Left hindlimb (tissue), 1 donor: ENCODE measurements at regions not wholly inside any gene's neighbourhood (a gene's known extent, or its start where the extent isn't known, plus 50 kb on each side); places are given as distances from the start of the nearest gene placed in this dataset.
"Not testable (repeated sequence)": the region's sequence is repeated elsewhere in the genome, so short reads cannot be mapped to it uniquely, and the experiment has no call there.

Experiments
- DNase-seq: peaks from one replicate; pipeline ENCODE4 v3.0.0-alpha.2; 2018

DNA sequence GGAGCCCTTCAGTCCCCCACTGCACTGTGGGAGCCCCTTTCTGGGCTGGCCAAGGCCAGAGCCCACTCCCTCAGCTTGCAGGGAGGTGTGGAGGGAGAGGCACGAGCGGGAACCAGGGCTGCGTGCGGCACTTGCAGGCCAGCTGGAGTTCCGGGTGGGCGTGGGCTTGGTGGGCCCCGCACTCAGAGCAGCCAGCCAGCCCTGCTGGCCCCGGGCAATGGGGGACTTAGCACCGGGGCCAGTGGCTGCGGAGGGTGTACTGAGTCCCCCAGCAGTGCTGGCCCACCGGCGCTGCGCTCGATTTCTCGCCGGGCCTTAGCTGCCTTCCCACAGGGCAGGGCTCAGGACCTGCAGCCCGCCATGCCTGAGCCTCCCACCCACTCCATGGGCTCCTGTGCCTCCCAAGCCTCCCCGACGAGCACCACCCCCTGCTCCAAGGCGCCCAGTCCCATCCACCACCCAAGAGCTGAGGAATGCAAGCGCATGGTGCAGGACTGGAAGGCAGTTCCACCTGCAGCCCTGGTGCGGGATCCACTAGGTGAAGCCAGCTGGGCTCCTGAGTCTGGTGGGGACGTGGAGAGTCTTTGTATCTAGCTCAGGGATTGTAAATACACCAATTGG, 776.2 kb downstream of the KCTD8 start:
- not testable (repeated sequence) for DNase-seq

DNA sequence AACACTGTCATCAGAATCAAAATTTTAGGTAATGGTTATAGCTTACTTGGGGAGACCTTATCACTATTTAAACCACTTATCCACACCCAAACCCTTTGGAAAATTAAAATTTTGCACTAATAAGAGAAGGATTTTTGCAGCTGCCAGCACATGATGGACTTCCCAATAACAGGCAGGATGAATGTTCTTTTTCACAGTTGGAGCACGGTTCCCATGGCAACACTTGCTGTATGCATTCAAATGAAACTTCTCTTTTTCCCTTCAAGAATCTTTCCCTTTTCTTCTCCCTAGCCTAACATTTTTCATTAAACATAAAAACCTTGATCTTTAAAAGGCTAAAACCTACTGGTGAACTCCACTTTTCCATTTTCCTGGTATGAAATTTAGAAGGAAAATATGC, 768.2 kb downstream of the KCTD8 start:
- DNase-seq: no peak

DNA sequence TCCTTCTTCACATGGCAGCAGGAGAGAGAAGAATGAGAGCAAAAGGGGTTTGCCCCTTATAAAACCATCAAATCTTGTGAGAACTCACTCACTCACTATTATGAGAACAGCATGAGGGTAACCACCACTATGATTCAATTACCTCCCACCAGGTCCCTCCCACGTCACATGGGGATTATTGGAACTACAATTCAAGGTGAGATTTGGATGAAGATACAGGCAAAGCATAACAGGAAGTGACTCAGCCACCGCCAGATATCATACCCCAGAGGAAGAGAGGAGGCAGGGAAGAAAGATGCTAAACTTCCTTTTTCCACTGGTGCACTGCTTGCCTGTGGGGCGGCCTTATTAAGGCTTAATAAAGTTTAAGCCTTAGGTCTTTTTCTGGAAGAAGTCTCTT, 766.1 kb downstream of the KCTD8 start:
- no peak for DNase-seq

DNA sequence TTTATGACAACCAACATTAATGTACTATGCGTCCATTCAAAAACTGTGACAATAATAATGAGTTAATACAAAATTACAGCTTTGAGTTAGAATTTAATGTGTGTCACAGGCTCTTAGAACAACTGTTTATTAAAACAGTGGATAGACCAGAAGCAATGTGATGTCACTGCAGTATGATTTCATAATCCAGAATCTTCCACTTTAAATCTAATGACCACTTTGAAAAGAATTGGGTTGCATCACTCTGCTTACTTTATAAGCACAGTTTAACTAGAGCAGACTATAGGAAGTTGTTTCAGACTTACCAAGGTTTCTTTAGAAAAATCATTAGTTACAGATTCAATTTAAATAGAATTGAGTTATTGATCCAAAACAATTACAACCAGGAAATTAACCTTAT, 758.5 kb downstream of the KCTD8 start:
- no peak for DNase-seq

DNA sequence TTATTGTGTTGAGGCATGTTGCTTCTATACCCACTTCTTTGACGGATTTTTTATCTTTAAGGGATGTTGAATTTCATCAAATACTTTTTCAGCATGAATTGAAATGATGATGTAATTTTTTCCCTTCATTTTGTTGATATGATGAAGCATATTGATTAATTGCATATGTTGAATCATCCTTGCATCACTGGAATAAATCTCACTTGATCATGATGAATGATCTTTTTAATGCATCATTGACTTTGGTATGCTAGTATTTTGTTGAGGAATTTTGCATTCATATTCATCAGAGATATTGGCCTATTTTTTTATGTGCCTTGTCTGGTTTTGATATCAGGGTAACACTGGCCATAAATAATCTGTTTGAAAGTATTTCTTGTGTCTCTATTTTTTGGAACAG, 754.7 kb downstream of the KCTD8 start:
- no peak for DNase-seq

DNA sequence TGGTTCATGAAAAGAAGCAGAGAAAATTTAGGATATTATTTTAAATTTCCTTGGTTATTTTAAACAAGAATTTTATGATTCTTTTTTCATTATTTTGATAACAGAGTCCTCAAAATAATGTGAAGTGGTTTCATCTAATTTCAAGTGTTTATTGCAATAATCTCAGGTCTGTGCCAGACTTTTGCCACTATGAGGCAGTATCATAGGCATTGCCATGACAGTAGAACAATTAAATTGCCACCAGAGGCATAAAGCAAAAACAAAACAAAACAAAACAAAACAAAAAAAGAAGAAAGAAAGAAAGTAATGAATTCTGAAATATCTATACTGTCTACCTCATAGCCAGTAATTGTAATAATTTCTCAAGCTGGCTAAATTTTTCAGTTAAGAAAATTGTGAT, 739.2 kb downstream of the KCTD8 start:
- DNase-seq: no peak

DNA sequence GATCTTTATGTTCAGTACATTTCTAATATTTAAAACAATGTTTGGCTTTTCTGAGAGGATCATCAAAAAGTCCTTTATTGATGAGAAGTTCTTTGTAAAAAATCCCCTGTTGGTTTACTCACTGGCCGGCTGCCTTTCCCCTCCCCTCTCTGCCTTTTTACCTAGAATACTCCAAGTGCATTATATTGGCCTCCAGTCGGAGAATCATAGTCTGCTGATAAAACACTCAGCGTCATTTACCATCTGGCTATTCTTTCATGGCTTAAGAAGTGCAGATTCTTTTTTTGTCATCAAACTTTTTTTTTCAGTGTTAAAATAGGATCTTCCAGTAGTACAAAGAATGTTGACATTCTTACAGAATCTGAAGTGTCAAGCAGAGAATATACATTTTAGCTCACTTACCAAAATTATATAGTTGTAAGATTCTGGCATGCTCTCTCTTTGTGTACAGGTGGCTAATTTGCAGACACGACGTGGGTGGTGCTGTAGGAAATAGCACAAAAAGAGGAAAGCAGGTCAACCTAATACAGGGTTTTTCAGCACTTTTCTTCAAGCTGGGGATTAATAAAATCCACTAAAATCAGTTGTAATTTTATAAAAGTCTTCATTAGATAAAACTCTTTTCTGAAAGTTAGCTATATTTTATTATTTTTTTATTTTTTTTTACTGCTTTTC, 731.8 kb downstream of the KCTD8 start:
- DNase-seq: no peak

DNA sequence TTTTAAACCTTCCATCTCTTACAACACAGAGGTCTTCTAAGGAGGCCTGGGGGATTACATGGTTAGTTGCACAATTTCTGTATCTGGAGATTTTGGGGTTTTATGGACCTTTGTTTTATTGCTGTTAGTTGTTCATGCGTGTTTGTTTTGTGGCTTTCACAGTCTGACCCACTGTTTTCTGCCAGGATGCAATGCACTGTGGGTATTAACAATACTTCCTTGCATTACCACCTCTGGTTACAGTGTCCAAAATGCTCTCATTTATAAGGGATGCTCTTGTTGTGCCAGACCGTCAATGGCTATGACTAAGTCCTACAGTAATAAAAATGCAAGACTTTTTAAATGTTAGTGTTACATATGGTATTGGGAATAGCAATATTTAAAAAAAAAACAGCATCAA, 730.2 kb downstream of the KCTD8 start:
- no peak for DNase-seq

DNA sequence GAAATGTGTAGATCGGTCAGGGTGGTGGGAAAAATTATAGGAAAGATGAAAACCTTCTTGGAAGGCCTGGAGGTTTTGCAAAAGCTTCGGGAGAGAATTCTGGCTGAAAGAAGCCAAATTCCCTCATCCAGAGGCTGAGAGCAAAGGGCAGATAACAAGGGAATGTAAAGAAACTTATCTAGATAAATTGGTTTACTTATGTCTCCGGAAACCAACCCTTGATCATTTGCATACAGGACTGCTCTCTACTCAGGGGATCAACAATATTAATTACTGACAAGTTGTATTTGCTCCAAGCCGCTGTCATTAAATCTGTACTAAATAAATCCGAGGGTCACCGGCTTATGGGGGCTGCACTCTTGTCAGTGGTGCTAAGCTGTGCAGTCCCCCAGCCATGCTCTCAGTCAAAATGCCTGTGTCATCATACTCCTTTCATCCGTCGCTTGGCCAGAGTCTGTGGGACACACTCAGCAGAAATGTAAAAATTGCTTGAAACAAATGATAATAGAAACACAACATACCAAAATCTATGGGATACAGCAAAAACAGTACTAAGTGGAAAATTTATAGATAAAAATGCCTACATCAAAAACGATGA, 715.7 kb downstream of the KCTD8 start:
- DNase-seq: no peak

DNA sequence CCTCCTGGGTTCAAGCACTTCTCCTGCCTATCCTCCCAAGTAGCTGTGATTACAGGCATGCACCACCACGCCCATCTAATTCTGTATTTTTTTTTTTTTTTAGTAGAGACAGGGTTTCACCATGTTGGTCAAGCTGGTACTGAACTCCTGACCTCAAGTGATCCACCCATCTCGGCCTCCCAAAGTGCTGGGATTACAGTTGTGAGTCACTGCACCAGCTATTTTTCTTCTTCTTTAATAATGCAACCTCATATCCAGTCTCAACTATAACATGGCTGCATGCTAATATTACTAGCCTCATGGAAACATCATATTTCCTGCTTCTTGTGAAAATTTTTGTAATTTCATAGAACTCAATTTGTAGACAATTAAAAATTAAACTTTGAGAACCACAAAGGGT, 706.5 kb downstream of the KCTD8 start:
- no peak for DNase-seq

DNA sequence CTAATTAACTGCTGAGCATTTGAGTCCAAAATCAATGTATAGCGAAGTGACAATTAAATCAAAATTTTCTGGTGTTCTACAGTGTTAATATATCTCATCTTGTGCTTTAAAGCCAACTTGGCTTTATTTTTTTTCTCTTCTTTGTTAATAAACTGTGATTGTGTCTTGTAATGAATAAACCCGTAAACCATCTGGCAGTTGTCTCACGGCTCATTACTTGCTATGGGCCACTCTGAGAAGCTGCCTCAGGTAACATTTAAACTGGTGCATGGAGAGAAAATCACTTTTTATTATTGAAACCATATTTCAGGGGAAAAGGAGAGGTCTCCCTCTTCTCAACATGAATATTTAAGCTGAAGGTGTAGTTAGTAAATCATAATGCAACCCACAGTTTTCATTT, 694.0 kb downstream of the KCTD8 start:
- no peak for DNase-seq

DNA sequence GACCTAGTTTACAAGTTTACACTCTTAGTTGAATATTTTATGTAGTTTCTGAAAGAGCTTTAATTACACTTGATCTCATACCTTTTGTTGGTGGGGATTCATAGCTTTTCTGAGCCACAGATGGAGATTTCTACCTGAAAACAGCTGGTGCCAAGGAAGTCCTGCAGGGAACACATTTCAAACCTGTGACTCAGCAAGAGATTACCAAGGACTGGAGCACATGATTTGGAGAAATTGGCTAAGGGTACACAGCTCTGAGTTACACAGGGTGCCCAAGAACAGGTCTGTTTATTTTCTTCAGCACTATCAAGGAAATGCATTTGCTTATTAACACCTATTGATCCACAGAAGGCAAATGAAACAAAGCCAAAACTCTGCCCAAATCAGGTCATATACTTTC, 691.5 kb downstream of the KCTD8 start:
- no peak for DNase-seq

DNA sequence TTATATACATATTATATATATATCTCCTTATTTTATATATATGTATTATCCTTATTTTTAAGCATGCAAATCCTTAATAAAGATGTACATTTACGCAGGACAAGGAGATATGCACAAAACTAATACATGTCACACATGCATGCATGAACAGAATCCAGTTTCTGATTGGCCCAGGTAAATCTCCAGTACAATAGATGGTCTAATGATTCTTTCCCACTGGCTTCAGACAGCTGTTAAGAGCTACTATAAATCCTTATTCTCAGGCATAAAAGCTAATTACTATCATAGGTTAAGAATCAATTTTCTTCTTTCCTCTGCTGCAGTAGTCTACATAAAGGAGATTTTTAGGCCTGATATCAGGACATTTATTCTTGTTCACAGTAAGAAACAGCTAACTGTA, 689.8 kb downstream of the KCTD8 start:
- DNase-seq: no peak

DNA sequence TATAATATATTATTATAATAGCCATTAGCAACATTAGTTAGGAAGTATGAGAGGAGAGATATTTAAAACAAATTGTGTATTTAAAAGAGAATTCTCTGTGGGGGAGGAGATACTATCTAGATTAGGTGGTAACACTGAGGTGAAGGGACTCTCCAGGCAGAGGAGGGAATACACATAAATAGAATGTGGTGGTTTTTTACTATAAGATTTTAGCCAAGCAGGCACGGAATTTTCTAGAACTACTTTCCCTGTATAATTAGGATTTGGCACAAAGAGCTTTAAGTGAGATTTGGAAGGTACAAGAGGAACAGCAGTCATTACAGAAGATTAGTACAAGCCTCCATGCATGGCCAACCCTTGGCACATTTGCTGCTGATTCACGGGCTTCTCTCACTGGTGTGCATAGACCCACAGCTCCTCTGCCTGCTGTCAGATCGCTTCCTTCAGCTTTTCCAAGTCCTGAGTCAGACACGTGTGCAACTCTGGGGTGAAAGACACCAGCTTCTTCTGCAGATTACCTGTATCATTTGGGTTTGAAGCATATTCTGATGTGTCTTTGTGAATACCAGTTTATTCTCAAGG, 685.5 kb downstream of the KCTD8 start:
- DNase-seq: no peak

DNA sequence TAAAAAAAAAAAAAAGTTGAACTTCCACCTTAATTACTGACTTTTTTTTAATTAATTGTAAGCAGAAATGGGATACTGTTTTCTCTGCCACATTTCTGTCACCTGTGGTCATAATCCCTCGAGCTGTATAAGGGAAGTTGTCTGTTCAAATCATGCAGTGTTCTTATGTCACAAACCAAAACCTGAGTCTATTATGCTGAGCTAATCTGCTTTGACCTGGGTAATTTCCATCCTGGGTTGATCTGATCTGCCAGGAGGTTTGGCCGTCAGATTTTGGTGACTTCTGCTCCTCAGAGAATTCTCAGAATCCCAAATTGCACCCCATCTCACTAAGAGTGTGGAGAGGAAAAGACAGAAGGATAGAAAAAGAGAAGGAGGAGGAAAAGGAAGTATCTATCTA, 683.1 kb downstream of the KCTD8 start:
- DNase-seq: no peak

DNA sequence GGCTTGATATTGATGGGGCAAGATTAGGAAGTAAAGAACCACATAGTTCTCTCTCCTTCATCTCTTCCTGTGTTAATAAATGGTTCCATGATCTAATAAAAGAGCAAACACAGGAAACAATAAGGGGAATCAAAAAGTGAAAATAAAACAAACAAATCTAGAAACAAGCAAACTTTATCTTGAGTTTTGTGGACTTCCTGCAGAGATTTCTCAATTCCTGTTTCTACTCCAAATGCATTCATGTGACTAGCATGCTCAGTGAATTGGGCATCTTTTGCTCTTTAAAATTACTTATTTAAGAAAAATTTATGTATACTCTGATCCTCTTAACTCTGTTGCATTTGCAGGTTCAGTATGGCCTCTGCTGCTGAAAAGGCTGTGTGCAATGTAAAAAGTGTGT, 682.0 kb downstream of the KCTD8 start:
- DNase-seq: no peak

DNA sequence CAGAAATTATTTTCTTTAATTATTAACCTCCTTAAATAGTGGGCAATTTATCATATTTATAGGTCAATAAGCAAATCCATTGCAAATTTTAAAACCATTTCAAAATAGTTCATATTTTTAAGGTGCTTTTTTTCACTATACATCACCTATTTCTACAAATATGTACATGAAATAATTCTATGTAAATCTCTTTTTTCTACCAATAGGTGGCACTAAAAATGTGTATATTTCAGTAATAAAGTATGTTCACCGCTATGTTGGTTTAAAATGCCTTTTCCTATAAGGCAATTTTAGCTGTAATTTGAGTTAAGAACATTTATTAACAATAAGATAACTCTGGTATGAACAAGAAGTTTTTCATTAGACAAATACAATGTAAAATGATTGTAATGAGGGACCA, 672.2 kb downstream of the KCTD8 start:
- DNase-seq: no peak

DNA sequence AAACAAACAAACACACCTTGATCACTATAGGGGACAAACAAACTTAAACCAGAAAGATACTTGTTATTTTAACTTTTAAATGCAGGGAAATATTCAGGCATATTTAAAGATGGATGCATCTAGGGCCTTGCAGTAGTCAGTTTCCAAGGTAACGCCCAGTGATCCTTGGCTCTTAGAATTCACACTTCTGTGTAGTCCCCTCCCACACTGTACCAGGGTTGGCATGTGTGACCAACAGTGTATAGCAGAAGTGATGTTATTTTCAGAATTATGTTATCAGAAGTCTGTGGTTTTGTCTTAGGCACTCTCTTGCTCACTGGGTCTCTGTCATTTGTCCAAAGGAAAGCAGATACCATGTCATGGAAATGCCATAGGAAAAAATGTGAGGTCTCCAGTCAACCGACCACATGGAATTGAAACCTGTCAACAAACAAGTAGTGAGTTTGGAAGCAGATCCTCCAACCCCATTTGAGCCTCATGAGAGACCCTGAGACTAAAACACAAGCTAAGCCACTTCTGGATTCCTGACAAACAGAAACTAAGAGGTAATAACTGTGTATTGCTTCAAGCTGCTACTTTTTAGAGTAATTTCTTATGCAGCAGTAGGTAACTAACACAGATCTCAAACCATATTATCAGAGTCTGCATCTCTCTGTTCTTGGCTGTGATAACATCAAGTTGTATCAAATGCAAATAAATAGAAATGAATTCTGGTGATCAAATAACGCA, 670.3 kb downstream of the KCTD8 start:
- DNase-seq: no peak

DNA sequence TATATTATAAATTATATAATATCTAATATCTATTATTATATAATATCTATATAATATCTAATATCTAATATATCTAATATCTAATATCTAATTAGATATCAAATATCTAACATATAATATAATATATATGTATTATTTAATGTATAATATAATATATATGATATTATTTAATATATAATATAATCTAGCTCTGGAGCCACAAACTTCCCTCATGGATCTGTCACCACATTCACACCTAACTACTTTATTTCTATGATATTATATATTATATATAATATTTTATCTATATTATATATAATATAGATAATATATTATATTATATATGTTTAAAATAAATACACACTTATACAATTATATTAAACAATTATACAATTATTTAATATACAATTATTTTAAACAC, 667.5 kb downstream of the KCTD8 start:
- DNase-seq: no peak

DNA sequence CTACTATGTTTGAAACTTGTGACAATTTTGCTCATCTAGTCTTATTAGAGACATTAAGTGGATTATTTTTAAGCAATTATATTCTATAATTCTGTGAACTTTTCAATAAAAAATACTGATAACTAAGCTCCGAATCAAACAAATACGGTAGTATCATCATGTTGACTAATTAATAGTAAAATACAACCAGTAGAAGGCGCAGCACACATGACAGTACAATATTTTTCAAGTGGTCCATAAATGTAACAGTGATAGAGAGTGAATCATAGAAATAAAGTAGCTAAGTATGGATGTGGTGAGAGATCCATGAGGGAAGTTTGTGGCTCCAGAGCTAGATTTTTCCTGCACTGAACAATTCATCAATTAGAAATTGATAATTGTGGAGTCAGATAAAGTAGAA, 666.2 kb downstream of the KCTD8 start:
- no peak for DNase-seq

DNA sequence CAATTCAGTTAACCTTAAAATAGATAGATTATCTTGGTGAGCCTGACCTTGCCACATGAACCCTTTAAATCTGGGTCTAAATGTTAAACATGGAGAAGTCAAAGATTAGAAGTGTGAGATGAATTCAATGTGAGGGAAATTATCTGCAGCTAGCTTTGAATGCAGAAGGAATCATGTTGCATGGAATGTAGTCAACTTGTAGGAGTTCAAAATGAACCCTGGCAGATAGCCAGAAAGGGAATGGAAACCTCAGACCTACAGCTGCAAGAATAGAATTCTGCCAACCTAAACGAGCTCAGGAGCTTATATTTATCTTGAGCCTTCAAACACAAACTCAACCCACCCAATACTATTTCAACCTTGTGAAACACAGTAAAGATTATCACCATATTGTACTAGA, 632.5 kb downstream of the KCTD8 start:
- no peak for DNase-seq

DNA sequence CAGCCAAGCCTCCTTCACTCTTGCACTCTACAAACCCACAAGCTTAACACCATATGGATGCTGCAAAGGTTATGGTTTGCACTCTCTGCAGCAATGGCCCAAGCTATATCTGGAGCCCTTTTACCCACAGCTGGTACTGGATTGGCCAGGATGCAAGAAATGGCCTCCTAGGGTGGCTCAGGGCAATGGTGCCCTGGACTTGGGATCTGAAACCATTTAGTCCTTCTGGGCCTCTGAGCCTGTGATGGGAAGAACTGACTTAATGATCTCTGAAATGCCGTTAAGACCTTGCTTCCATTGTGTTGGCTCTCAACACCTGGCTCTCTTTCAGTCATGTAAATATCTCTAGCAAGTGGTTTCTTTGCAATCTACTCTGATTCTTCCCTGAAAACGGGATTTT, 626.0 kb downstream of the KCTD8 start:
- no peak for DNase-seq

DNA sequence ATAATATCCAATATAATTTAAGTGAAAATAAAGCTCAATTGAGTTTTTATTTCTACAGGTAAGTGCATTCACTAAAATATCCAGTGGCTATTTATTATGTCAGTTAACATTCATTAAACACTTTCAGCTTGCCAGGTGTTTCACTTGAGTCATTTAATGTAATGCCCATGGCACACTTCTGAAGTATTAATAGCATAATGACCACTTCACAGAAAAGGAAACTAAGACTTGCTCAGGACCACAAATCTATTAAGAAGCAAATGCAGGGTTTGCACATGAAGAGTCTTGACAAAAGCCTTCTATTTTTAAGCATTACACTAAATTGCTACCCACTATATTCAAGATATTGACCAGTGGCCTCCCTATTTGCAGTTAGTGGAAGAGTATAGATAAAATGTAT, 612.7 kb downstream of the KCTD8 start:
- no peak for DNase-seq

DNA sequence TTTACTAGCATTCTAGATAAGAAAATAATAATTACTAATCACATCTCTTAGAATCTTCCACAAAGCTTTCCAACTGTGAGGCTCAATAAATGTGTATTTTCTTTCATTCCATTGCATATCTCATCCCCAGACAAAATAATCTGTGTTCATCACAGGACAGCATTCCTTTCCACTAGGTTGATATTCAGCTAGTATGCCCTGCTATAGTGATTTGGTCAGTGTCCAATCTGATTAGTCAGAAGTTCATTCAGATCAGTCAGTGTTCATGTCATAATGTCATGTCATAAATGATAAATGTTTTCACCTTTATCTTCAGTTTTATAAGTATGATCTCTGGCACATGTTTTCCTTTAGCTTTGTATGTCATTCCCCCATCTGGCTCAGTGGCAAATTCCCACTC, 611.4 kb downstream of the KCTD8 start:
- no peak for DNase-seq
